ENCODE measurements at regions not wholly inside any gene's neighbourhood (a gene's known extent, or its start where the extent isn't known, plus 50 kb on each side); places are given as distances from the start of the nearest gene placed in this dataset.
"Not testable (repeated sequence)": the region's sequence is repeated elsewhere in the genome, so short reads cannot be mapped to it uniquely, and the experiment has no call there.

DNA sequence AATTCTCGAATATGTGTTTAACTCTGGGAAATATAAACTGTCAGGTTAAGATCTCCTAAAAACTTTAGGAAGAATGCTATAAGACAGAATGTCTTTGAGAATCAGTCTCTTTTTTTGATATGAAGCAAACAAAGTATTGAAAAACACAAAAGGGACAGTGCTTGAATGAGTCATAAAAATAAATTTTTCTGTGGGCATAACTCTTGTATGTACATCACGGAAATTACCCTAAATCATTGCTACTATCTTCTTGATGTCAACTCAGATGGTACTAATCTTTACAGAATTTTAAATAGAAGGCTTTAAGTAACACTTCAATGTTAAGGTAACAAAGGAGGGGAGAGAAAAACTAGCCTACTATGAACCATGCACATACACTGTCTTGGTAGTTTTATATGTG, 244.0 kb upstream of the AMIGO2 start:
- peaks cover 2% of the 10 kb centered on the region for H3K36me3 Mint-ChIP-seq (ENCODE audit: low read depth)
- H3K4me1 Mint-ChIP-seq (ENCODE audit: low read depth): peaks cover 42% of the 10 kb centered on the region

DNA sequence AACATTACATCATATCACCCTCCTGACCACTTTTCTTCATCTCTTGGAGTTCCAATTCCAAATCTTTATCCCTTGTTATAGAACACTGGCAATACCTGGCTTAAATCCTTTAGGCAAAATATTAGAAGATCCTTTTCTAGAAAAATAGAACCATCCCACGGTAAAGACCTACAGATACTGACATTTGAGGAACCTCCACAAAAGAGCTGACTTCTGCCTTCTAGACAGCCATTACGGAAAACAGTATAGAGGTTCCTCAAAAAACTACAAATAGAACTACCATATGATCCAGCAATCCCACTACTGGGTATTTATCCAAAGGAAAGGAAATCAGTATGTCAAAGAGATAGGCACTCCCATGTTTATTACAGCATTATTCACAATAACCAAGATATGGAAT, 241.7 kb upstream of the AMIGO2 start:
- Mint-ChIP-seq H3K36me3 (ENCODE audit: low read depth) (peaks cover 2% of the 10 kb centered on the region), H3K9me3 (peaks cover 9% of the 10 kb centered on the region), H3K4me1 (ENCODE audit: low read depth) (peaks cover 42% of the 10 kb centered on the region), H3K27ac (no peak overlapping the region), H3K4me3 (no peak overlapping the region), H3K27me3 (no peaks in the 10 kb centered on the region)
- DNase-seq: no peak

More for the DNA sequence above, 244.0 kb upstream of the AMIGO2 start:
- no peaks in the 10 kb centered on the region for H3K27me3 Mint-ChIP-seq
- DNase-seq: no peak
- H3K4me3 Mint-ChIP-seq: no peak overlapping the region
- H3K27ac Mint-ChIP-seq: peak overlapping the region; percentile 71
- peaks cover 16% of the 10 kb centered on the region for H3K9me3 Mint-ChIP-seq

DNA sequence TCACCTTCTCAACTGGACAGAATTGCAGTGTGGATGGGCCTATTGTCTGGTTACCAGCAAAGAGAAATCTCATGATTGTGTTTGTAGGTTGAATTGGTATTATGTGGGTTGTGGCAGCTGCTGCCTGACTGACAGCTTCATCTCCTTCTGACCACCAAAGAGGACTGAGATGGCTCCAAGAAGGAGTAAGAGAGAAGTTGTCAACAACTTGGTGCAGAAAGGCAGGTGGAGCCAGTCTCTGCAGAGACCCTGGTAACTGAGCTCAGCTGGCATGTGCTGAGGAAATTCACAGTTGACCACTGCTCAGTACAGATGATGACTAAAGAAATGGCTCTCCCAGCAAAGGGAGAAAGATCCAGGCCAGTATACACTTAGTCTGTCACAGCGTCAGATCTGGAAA, 240.0 kb upstream of the AMIGO2 start:
- Mint-ChIP-seq H3K27ac (no peak overlapping the region), H3K4me3 (no peak overlapping the region), H3K9me3 (peaks cover 9% of the 10 kb centered on the region), H3K4me1 (ENCODE audit: low read depth) (peaks cover 42% of the 10 kb centered on the region), H3K27me3 (no peaks in the 10 kb centered on the region), H3K36me3 (ENCODE audit: low read depth) (peaks cover 2% of the 10 kb centered on the region)
- DNase-seq: no peak

DNA sequence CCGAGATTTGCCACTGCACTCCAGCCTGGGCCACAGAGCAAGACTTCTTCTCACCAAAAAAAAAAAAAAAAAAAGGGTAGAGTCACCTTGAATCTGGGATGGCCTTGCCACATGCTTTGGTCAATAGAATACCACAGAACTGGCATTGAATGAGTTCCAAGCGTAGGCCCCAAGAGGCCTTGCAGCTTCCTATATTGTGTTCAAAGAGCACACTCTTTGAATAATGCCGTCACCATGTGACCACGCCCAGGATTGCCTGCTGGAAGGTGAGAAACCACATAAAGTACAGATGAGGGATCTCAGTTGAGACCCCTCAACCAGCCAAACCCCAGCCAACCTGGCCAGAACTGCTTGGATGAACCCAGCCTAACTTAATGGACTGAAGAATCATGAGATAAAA, 239.2 kb upstream of the AMIGO2 start:
- Mint-ChIP-seq H3K27ac (no peak overlapping the region), H3K4me3 (no peak overlapping the region), H3K36me3 (ENCODE audit: low read depth) (peaks cover 2% of the 10 kb centered on the region), H3K9me3 (peaks cover 9% of the 10 kb centered on the region), H3K4me1 (ENCODE audit: low read depth) (peaks cover 42% of the 10 kb centered on the region), H3K27me3 (no peaks in the 10 kb centered on the region)
- no peak for DNase-seq

DNA sequence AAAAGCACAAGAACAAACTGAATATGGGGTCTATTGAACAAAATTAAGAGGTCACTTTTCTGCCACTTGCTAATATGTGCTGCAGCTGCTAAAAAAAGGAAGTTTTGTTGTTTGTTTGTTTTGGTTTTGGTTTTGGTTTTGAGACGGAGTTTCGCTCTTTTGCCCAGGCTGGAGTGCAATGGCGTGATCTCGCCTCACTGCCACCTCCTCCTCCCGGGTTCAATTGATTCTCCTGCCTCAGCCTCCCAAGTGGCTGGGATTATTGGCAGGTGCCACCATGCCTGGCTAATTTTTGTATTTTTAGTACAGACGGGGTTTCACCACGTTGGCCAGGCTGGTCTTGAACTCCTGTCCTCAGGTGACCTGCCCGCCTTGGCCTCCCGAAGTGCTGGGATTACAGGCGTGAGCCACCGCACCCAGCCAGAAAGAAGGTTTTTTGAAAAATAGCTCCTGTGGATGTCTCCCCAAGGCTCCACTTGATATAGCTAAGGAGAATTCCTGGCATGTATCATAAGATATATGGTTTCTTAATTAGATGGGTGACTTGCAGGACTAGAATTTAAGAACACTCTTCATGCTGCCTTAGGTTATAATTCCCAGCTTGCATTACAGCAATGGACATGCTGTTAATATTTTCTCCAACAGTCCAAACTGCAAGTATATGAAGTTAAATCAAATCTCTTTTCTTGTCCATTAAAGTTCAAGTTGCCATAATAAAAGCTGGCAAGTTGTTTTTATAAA, 237.6 kb upstream of the AMIGO2 start:
- H3K27me3 Mint-ChIP-seq: no peaks in the 10 kb centered on the region
- H3K27ac Mint-ChIP-seq: no peak overlapping the region
- no peak overlapping the region for H3K4me3 Mint-ChIP-seq
- H3K4me1 Mint-ChIP-seq (ENCODE audit: low read depth): peaks cover 40% of the 10 kb centered on the region
- H3K36me3 Mint-ChIP-seq (ENCODE audit: low read depth): no peaks in the 10 kb centered on the region
- no peak for DNase-seq
- H3K9me3 Mint-ChIP-seq: peaks cover 3% of the 10 kb centered on the region

DNA sequence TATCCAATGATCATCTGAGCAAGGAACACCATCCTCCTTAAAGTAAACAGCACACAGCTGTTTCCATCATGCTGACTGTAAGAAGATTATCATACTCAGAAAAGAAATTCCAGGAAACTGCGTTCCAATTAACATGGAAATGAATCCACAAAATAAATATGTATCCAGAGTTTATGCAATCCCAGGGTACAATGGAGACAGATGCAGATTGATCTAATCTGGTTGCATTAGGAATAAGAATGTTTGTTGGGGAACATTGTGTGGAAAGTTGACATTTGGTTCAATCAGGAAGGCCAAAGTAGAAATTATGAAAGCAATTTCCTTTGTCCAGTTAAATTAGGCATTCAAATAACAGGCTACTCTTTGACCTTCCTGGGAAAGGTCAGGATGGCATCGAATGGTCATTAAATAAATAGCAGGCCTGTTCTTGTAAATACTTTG, 236.9 kb upstream of the AMIGO2 start:
- Mint-ChIP-seq H3K9me3 (peaks cover 4% of the 10 kb centered on the region), H3K36me3 (ENCODE audit: low read depth) (peaks cover 1% of the 10 kb centered on the region), H3K4me3 (no peak overlapping the region), H3K27ac (no peak overlapping the region), H3K27me3 (no peaks in the 10 kb centered on the region), H3K4me1 (ENCODE audit: low read depth) (peaks cover 41% of the 10 kb centered on the region)
- no peak for DNase-seq

DNA sequence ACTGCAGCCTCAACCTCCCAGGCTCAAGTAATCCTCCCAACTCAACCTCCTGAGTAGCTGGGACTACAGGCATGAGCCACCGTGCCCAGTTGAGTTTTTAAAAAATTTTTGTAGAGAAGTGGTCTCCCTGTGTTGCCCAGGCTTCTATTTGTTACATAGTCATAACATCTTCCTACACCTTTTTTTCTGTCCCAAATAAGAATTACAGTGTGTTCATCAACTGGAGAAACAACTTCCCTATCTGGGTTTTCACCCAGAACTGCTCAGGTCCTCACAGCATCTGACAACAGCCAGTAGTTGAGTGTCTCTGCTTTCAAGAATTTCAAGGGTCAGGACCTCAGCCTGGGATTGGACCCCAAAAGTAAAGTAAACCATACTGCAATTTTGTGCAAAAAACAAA, 235.2 kb upstream of the AMIGO2 start:
- no peak for DNase-seq
- peaks cover 56% of the 10 kb centered on the region for H3K4me1 Mint-ChIP-seq (ENCODE audit: low read depth)
- H3K4me3 Mint-ChIP-seq: no peak overlapping the region
- H3K9me3 Mint-ChIP-seq: peaks cover 13% of the 10 kb centered on the region
- H3K27me3 Mint-ChIP-seq: no peaks in the 10 kb centered on the region
- H3K27ac Mint-ChIP-seq: no peak overlapping the region
- H3K36me3 Mint-ChIP-seq (ENCODE audit: low read depth): peaks cover 11% of the 10 kb centered on the region

DNA sequence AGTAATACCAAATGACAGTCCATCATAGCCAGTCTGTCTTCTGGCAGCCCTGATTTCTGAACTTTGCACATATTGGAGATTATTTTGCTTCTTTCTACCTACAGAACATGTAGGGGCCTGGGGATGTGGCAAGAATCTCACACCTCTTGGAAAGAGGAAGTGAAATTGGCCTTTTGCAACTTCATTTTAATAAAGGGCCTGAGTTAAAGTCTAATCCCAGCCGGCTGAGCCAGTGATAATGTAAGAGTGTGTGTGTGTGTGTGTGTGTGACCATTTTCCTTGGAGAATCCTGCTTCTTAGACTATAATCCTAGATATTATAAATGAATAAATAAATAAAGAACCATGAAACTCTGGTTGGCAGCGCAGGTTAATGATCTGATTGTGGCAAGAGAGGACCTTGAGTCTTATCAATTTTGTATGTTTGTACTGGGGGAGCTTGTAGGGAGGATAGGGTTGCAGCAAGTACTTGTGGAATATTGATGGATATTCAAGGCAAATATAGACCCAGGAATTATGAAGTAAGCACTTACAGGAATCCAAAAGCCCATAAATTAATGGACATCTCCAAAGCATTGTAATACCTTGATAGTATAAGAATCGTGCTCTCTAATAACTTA, 233.2 kb upstream of the AMIGO2 start:
- Mint-ChIP-seq H3K9me3 (peaks cover 24% of the 10 kb centered on the region), H3K36me3 (ENCODE audit: low read depth) (peaks cover 27% of the 10 kb centered on the region), H3K27ac (no peak overlapping the region), H3K27me3 (no peaks in the 10 kb centered on the region), H3K4me3 (no peak overlapping the region), H3K4me1 (ENCODE audit: low read depth) (peaks cover 60% of the 10 kb centered on the region)
- no peak for DNase-seq

DNA sequence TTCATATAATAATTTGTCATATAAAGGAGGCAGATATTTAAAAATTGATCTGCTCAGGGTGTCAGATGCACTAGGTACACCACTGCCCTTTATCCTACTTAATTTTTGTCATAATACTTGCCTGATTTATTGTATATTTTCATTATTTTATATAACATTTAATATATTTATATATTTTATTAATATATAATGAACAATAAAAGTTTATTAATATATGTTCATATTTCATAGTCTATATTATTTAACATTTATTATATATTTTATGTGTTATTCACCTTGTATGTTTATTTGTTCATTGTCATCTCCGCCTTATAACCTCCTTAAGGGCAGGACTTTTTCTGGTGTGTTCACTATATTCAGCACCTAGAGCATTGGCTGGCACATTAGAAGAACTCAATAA, 232.4 kb upstream of the AMIGO2 start:
- Mint-ChIP-seq H3K4me1 (ENCODE audit: low read depth) (peaks cover 68% of the 10 kb centered on the region), H3K9me3 (peaks cover 27% of the 10 kb centered on the region), H3K36me3 (ENCODE audit: low read depth) (peaks cover 35% of the 10 kb centered on the region), H3K27me3 (no peaks in the 10 kb centered on the region), H3K27ac (no peak overlapping the region), H3K4me3 (no peak overlapping the region)
- DNase-seq: no peak

DNA sequence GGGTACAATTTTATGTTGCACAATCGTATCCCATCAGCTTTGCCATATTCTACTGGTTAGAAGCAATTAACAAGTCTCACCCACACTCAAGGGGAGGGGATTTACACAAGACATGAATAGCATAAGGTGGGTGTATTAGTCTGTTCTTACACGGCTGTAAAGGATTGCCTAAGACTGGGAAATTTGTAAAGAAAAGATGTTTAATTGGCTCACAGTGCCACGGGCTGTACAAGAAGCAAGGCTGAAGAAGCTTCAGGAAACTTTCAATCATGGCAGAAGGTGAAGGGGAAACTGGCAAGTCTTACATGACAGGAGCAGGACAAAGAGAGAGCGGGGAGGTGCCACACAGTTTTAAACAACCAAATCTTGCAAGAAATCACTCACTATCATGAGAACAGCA, 231.8 kb upstream of the AMIGO2 start:
- peaks cover 68% of the 10 kb centered on the region for H3K4me1 Mint-ChIP-seq (ENCODE audit: low read depth)
- no peak overlapping the region for H3K4me3 Mint-ChIP-seq
- no peak for DNase-seq
- H3K27me3 Mint-ChIP-seq: no peaks in the 10 kb centered on the region
- H3K27ac Mint-ChIP-seq: peak overlapping the region; percentile 15
- peaks cover 33% of the 10 kb centered on the region for H3K9me3 Mint-ChIP-seq
- peaks cover 41% of the 10 kb centered on the region for H3K36me3 Mint-ChIP-seq (ENCODE audit: low read depth)

DNA sequence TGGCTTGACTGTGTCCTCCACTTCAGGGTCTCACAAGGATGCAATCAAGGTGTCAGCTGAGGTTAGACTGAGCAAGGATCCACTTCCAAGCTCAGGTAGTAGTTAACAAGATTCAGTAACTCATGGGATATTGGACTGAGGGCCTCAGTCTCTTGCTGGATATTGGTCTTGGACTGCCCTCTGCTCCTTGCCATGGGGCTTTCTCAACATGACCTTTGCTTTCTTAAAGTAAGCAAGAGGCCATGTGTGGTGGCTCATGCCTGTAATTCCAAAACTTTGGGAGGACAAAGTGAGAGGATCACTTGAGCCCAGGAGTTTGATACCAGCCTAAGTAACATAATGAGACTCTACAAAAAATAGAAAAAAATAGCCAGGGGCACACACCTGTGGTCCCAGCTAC, 231.3 kb upstream of the AMIGO2 start:
- Mint-ChIP-seq H3K4me3 (no peak overlapping the region), H3K4me1 (ENCODE audit: low read depth) (peaks cover 68% of the 10 kb centered on the region), H3K27ac (peak overlapping the region; percentile 15), H3K9me3 (peaks cover 36% of the 10 kb centered on the region), H3K27me3 (no peaks in the 10 kb centered on the region), H3K36me3 (ENCODE audit: low read depth) (peaks cover 44% of the 10 kb centered on the region)
- DNase-seq: no peak

DNA sequence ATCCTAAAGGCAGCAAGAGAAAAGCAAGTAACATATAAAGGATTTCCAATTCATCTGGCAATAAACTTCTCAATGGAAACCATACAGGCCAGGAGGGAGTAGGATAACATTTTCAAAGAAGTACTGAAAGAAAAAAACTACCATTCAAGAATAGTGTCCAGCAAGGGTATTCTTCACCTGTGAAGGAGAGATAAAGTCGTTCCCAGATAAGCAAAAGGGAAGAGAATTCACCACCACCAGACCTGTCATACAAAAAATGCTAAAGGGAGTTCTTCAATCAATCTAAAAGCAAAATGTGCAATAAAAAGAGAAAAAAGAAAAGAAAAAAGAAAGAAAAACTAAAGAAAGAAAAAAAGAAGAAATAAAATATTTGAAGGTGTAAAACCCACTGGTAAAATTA, 228.9 kb upstream of the AMIGO2 start:
- no peaks in the 10 kb centered on the region for H3K27me3 Mint-ChIP-seq
- H3K27ac Mint-ChIP-seq: peak overlapping the region; percentile 20
- peaks cover 43% of the 10 kb centered on the region for H3K9me3 Mint-ChIP-seq
- H3K36me3 Mint-ChIP-seq (ENCODE audit: low read depth): peaks cover 62% of the 10 kb centered on the region
- H3K4me1 Mint-ChIP-seq (ENCODE audit: low read depth): peaks cover 74% of the 10 kb centered on the region
- no peak for DNase-seq
- no peak overlapping the region for H3K4me3 Mint-ChIP-seq

DNA sequence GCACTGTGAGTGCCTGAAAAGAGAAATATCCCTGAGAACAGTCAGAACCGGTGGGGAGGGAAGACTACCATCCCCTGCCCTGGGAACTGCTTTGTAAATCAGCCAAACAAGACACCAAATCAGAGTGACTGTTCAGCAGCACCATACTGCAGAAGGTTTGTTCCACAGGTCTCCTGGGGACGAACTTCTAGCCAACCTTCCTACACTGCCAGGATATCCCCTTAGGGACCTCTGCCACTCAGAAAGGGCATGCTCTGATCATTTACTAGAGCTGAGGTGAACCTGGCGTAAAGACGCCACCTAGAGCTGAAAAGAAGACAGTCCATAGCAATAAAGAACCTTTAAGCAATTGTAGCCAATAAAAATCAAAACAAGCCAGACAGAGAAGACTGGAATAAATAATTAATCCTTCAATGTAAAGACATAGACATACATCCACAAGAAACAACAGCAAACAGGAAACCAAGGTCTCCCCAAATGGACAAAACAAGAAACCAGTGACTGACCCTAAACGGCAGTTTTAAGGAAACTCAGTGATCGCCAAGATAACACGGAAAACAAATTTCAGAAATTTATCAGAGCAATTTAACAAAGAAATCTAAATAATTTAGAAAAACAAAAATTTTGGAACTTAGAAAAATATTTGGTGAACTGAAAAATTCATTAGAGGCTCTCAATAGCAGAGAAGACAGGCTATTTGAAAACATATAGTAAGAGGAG, 228.1 kb upstream of the AMIGO2 start:
- DNase-seq: peak; percentile 62
- Mint-ChIP-seq H3K4me1 (ENCODE audit: low read depth) (peaks cover 80% of the 10 kb centered on the region), H3K36me3 (ENCODE audit: low read depth) (peaks cover 67% of the 10 kb centered on the region), H3K27me3 (no peaks in the 10 kb centered on the region), H3K27ac (peak overlapping the region; percentile 92), H3K4me3 (peak overlapping the region; percentile 77), H3K9me3 (peaks cover 44% of the 10 kb centered on the region)

DNA sequence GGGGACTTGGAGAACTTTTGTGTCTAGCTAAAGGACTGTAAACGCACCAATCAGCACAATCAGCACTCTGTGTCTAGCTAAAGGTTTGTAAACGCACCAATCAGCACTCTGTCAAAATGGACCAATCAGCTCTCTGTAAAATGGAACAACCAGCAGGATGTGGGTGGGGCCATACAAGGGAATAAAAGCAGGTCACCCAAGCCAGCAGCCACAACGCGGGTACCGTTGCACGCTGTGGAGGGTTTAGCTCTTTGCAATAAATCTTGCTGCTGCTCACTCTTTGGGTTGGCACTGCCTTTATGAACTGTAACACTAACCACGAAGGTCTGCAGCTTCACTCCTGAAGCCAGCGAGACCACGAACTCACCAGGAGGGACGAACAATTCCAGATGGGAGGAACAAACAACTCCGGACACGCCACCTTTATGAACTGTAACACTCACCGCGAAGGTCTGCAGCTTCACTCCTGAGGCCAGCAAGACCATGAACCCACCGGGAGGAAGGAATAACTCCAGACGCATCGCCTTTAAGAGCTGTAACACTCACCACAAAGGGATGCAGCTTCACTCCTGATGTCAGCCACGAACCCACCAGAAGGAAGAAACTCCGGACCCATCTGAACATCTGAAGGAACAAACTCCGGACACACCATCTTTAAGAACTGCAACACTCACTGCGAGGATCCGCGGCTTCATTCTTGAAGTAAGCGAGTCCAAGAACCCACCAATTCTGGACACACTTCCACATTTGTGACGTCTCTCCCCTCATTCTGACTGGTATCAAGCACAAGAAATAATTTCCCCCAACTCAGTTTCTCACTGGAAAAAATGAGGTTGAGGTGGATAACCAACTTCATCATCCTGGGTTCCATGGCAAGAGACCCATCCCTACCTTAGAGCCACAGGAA, 227.3 kb upstream of the AMIGO2 start:
- Mint-ChIP-seq H3K27ac (peak overlapping the region; percentile 92), H3K4me3 (peak overlapping the region; percentile 77), H3K36me3 (ENCODE audit: low read depth) (peaks cover 68% of the 10 kb centered on the region), H3K4me1 (ENCODE audit: low read depth) (peaks cover 82% of the 10 kb centered on the region), H3K9me3 (peaks cover 44% of the 10 kb centered on the region)
- peak; percentile 79 for DNase-seq
- not testable (repeated sequence) for H3K27me3 Mint-ChIP-seq
